Tibial nerve (tissue), 4 donors: ENCODE measurements at regions not wholly inside any gene's neighbourhood (a gene's known extent, or its start where the extent isn't known, plus 50 kb on each side); places are given as distances from the start of the nearest gene placed in this dataset.
"Not testable (repeated sequence)": the region's sequence is repeated elsewhere in the genome, so short reads cannot be mapped to it uniquely, and the experiment has no call there.

Source experiments
- DNase-seq, 2 donors: peaks; one replicate each; pipeline ENCODE4 v3.0.0-alpha.2; 2019; ENCODE audit warnings: low spot score in 2 of 2
- H3K27ac ChIP-seq, 4 donors: fragments of 200-600 bp; sonication (generic) in 3 of 4; one replicate each; pipeline ENCODE4 v1.5.1; 2017 to 2019; ENCODE audit warnings: mild to moderate bottlenecking in 1 of 4
- H3K27me3 ChIP-seq, 2 donors: fragments of 200-600 bp; sonication (generic) in 1 of 2; one replicate each; pipeline versions ENCODE4 v1.5.1 to v1.6.0; 2017 to 2019
- H3K36me3 ChIP-seq, 3 donors: fragments of 200-600 bp; sonication (generic); one replicate each; pipeline ENCODE4 v1.5.1; 2018 to 2019
- H3K4me1 ChIP-seq, 4 donors: fragments of 200-600 bp; sonication (generic) in 3 of 4; one replicate each; pipeline ENCODE4 v1.5.1; 2017 to 2019
- H3K4me3 ChIP-seq, 4 donors: fragments of 200-600 bp; sonication (generic) in 3 of 4; one replicate each; pipeline ENCODE4 v1.5.1; 2017 to 2019; ENCODE audit warnings: mild to moderate bottlenecking in 1 of 4, moderate library complexity in 1 of 4
- H3K9me3 ChIP-seq, 4 donors: fragments of 200-600 bp; sonication (generic) in 3 of 4; one replicate each; pipeline ENCODE4 v1.5.1; 2017 to 2019
- CTCF ChIP-seq, 5 experiments: fragments of 200-600 bp in 3 of 5; fragments of 450-650 bp in 2 of 5; sonication (generic) in 3 of 5; IDR thresholded peaks; one replicate each; pipeline ENCODE4 v1.5.1; 2016 to 2019; ENCODE audit warnings: antibody characterized with exemption in 5 of 5, mild to moderate bottlenecking in 3 of 5, moderate library complexity in 2 of 5
- EP300 ChIP-seq, 2 donors: sonication (generic); formaldehyde crosslinking; IDR thresholded peaks; one replicate each; pipeline ENCODE4 v1.6.1; 2017; ENCODE audit warnings: antibody characterized with exemption in 2 of 2, mild to moderate bottlenecking in 1 of 2
- POLR2A ChIP-seq, 2 donors: fragments of 450-650 bp; IDR thresholded peaks; one replicate each; pipeline ENCODE4 v1.6.1; 2017; ENCODE audit warnings: antibody characterized with exemption in 2 of 2, mild to moderate bottlenecking in 2 of 2, moderate library complexity in 2 of 2
- WGBS, 2 donors: methylation state at CpG; one replicate each; pipeline ENCODE4 v1.1.5; 2018; 5-methylcytosine and 5-hydroxymethylcytosine counted together

DNA sequence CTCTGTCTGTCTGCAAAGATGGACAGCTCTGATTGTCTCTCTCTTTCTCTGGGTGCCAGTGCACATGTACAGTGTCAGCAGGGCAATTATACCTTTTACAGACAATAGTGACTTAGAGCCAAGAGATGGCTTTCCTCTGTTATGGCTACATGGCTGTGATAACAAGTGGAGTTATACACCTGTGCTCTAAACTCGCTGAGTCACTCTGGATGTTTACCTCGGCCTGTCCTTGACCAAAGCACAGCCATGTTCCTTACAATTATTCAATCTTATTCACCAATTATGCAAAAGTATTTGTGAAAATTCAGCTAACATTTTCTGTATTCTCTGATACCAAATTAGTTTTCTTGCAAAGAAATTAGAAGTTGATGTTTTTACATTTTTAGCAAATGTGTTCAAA is 475.5 kb upstream of the CCDC196 start:
- H3K4me1 ChIP-seq: no peaks in the 10 kb centered on the region
- H3K27ac ChIP-seq: no peak overlapping the region
- no peak for DNase-seq
- no peaks in the 10 kb centered on the region for H3K36me3 ChIP-seq
- 90 to 92% methylated on average over 2 of the region's 2 CpGs for WGBS, 2 donors
- H3K9me3 ChIP-seq: peaks cover 0 to 6% (median 0%) of the 10 kb centered on the region in 4 donors
- TF ChIP-seq EP300 (IDR thresholded peaks at IDR 0.05) (no peak), POLR2A (IDR thresholded peaks at IDR 0.05) (no peak), CTCF (IDR thresholded peaks at IDR 0.05) (no peak)
- no peaks in the 10 kb centered on the region for H3K27me3 ChIP-seq
- H3K4me3 ChIP-seq: no peak overlapping the region

GRCh38 chr14:66011855-66012254 is 474.3 kb upstream of the CCDC196 start:
- WGBS, 2 donors: 57 to 68% methylated on average over 3 of the region's 3 CpGs
- DNase-seq: no peak
- no peaks in the 10 kb centered on the region for H3K4me1 ChIP-seq
- no peak overlapping the region for H3K27ac ChIP-seq
- H3K9me3 ChIP-seq: peaks cover 0 to 6% (median 0%) of the 10 kb centered on the region in 4 donors
- no peaks in the 10 kb centered on the region for H3K36me3 ChIP-seq
- H3K4me3 ChIP-seq: no peak overlapping the region
- TF ChIP-seq EP300 (IDR thresholded peaks at IDR 0.05) (no peak), CTCF (IDR thresholded peaks at IDR 0.05) (no peak), POLR2A (IDR thresholded peaks at IDR 0.05) (no peak)
- H3K27me3 ChIP-seq: no peaks in the 10 kb centered on the region

- H3K4me3 ChIP-seq, DNase-seq, H3K36me3 ChIP-seq, H3K27ac ChIP-seq, H3K9me3 ChIP-seq, H3K4me1 ChIP-seq, H3K27me3 ChIP-seq: not testable (repeated sequence)
- WGBS, 2 donors: 66 to 73% methylated on average over 37 to 42 of the region's 42 CpGs
These were observed 472.6 kb upstream of the CCDC196 start for GRCh38 chr14:66013607-66014006.

DNA sequence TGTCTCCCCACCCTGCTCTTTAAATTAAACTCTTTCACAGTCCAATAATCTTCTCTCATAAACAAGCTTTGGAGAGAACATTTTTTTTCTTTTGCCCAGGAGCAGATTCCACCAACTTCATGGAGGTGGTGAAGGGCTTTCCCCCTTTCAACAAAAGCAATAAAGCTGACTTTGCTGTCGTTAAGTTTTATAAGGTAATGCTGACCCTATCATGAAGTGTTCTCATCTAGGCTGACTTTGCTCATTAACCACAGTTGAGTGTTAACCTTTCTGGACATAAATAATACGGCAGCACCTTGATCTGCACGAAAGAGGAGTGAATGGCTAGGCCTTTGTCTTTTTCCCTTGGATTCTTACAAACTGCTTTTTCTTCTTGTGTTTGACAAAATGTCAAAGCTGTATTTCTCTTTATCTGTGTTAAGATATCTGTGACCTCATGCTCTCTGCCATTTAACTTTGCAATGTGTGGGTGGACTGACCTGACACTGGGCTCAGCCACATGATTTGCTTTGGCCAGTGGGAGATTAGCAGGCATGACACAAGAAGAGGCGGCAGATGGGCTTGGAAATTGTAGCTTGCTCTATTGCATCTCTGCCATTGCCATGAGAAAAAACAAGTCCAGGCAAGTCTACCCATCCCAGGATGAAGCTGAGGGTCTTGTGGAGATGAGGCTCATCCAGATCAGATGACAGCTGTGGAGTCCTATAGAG is 470.9 kb upstream of the CCDC196 start:
- no peaks in the 10 kb centered on the region for H3K27me3 ChIP-seq
- H3K4me1 ChIP-seq: no peaks in the 10 kb centered on the region
- no peak overlapping the region for H3K4me3 ChIP-seq
- TF ChIP-seq CTCF (IDR thresholded peaks at IDR 0.05) (no peak), POLR2A (IDR thresholded peaks at IDR 0.05) (no peak), EP300 (IDR thresholded peaks at IDR 0.05) (no peak)
- peaks cover 0 to 6% (median 0%) of the 10 kb centered on the region in 4 donors for H3K9me3 ChIP-seq
- H3K36me3 ChIP-seq: no peaks in the 10 kb centered on the region
- WGBS, 2 donors: 35 to 40% methylated on average over 4 of the region's 4 CpGs
- DNase-seq: no peak
- H3K27ac ChIP-seq: no peak overlapping the region

DNA sequence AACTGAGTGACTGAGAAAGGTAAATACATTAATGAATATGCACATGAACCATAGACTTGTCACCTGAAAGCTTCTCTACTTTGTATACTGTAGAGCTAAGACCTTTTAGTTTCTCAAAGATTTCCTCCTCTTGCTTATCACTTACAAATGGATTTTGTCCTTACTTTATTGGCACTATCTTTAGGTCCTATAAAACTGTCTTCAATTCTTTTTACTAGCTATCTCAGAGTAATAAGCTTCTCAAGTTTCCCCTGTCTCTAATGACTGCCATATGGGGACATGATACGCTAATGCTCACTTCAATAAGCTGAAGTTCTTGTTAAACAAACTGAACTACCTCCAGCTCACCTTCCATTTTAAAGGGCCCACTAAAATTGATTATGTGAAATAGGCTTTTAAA is 468.2 kb upstream of the CCDC196 start:
- no peak overlapping the region for H3K4me3 ChIP-seq
- H3K4me1 ChIP-seq: no peaks in the 10 kb centered on the region
- DNase-seq: no peak
- H3K27me3 ChIP-seq: no peaks in the 10 kb centered on the region
- WGBS, 2 donors: 74 to 83% methylated on average over 1 of the region's 1 CpG
- TF ChIP-seq CTCF (IDR thresholded peaks at IDR 0.05) (no peak), EP300 (IDR thresholded peaks at IDR 0.05) (no peak), POLR2A (IDR thresholded peaks at IDR 0.05) (no peak)
- H3K27ac ChIP-seq: no peak overlapping the region
- peaks cover 0 to 6% (median 0%) of the 10 kb centered on the region in 4 donors for H3K9me3 ChIP-seq
- no peaks in the 10 kb centered on the region for H3K36me3 ChIP-seq
